GM19238 (cell line): ENCODE measurements at regions not wholly inside any gene's neighbourhood (a gene's known extent, or its start where the extent isn't known, plus 50 kb on each side); places are given as distances from the start of the nearest gene placed in this dataset.
"Not testable (repeated sequence)": the region's sequence is repeated elsewhere in the genome, so short reads cannot be mapped to it uniquely, and the experiment has no call there.

Experiments used
- DNase-seq: peaks from one replicate; pipeline ENCODE4 v3.0.0; 2011; ENCODE audit warnings: low spot score; ENCODE audit not compliant: insufficient read length

GRCh38 chr3:61442696-61443095 lies 118.7 kb upstream of the PTPRG start:
- DNase-seq = no peak

- DNase-seq = no peak
Measured at GRCh38 chr3:61443886-61444285, 117.5 kb upstream of the PTPRG start.

- DNase-seq = no peak
Measured at GRCh38 chr3:61444782-61445181, 116.6 kb upstream of the PTPRG start.

- DNase-seq = no peak
Measured at GRCh38 chr3:61445924-61446323, 115.4 kb upstream of the PTPRG start.

GRCh38 chr3:61446341-61446740 lies 115.0 kb upstream of the PTPRG start:
- DNase-seq = no peak

GRCh38 chr3:61448378-61448777 lies 113.0 kb upstream of the PTPRG start:
- DNase-seq = no peak

- no peak for DNase-seq
Measured at GRCh38 chr3:61449327-61450040, 111.9 kb upstream of the PTPRG start.

GRCh38 chr3:61450866-61451265 lies 110.5 kb upstream of the PTPRG start:
- no peak for DNase-seq

GRCh38 chr3:61451841-61452240 lies 109.5 kb upstream of the PTPRG start:
- no peak for DNase-seq

GRCh38 chr3:61452535-61453090 lies 108.8 kb upstream of the PTPRG start:
- no peak for DNase-seq

GRCh38 chr3:61454006-61454585 lies 107.3 kb upstream of the PTPRG start:
- no peak for DNase-seq

GRCh38 chr3:61454801-61455200 lies 106.6 kb upstream of the PTPRG start:
- DNase-seq = no peak

GRCh38 chr3:61460636-61461035 lies 100.7 kb upstream of the PTPRG start:
- no peak for DNase-seq

- no peak for DNase-seq
Measured at GRCh38 chr3:61463191-61463590, 98.2 kb upstream of the PTPRG start.

GRCh38 chr3:61464518-61465140 lies 96.7 kb upstream of the PTPRG start:
- no peak for DNase-seq

GRCh38 chr3:61466357-61466756 lies 95.0 kb upstream of the PTPRG start:
- DNase-seq = no peak

- no peak for DNase-seq
Measured at GRCh38 chr3:61483997-61484396, 77.4 kb upstream of the PTPRG start.

- no peak for DNase-seq
Measured at GRCh38 chr3:61493339-61493738, 68.0 kb upstream of the PTPRG start.

- not testable (repeated sequence) for DNase-seq
Measured at GRCh38 chr3:61494309-61494708, 67.1 kb upstream of the PTPRG start.

GRCh38 chr3:61497463-61497862 lies 63.9 kb upstream of the PTPRG start:
- no peak for DNase-seq

- DNase-seq = no peak
Measured at GRCh38 chr3:61505197-61505596, 56.2 kb upstream of the PTPRG start.

GRCh38 chr3:61507946-61508345 lies 53.4 kb upstream of the PTPRG start:
- no peak for DNase-seq
